Liver (tissue), 3 donors: ENCODE measurements at regions not wholly inside any gene's neighbourhood (a gene's known extent, or its start where the extent isn't known, plus 50 kb on each side); places are given as distances from the start of the nearest gene placed in this dataset.

Experiments used
- GABPA ChIP-seq, 2 donors: IDR thresholded peaks in 1 of 2; conservative IDR thresholded peaks in 1 of 2; 2 replicates each; pipeline ENCODE4 v1.6.1; 2016; ENCODE audit warnings: antibody characterized with exemption in 2 of 2, mild to moderate bottlenecking in 1 of 2, moderate library complexity in 1 of 2
- HNF4A ChIP-seq, 2 donors: conservative IDR thresholded peaks; 2 replicates each; pipeline ENCODE4 v1.6.1; 2016; ENCODE audit warnings: antibody characterized with exemption in 2 of 2, mild to moderate bottlenecking in 2 of 2
- JUND ChIP-seq, 2 donors: IDR thresholded peaks; 2 replicates each; pipeline ENCODE4 v1.6.1; 2016; ENCODE audit warnings: antibody characterized with exemption in 2 of 2
- RAD21 ChIP-seq, 2 donors: IDR thresholded peaks; 2 replicates each; pipeline ENCODE4 v1.6.1; 2016; ENCODE audit warnings: antibody characterized with exemption in 2 of 2, mild to moderate bottlenecking in 2 of 2
- RXRA ChIP-seq, 2 donors: IDR thresholded peaks; 2 replicates each; pipeline ENCODE4 v1.6.1; 2017 to 2018; ENCODE audit warnings: antibody characterized with exemption in 2 of 2, mild to moderate bottlenecking in 1 of 2
- SP1 ChIP-seq: IDR thresholded peaks from 2 replicates; pipeline ENCODE4 v1.6.1; 2018; ENCODE audit warnings: antibody characterized with exemption, mild to moderate bottlenecking
- YY1 ChIP-seq: IDR thresholded peaks from 2 replicates; pipeline ENCODE4 v1.6.1; 2016; ENCODE audit warnings: antibody characterized with exemption, mild to moderate bottlenecking
- TF ChIP-seq, protein P1 (sequence below): fragments of 150-350 bp; IDR thresholded peaks from 2 replicates; pipeline ENCODE4 v1.5.1; 2017; ENCODE audit warnings: improper control_type of control experiment, low read depth, low read length; ENCODE audit not compliant: missing input control
- TF ChIP-seq, protein P2 (sequence below): IDR thresholded peaks from 2 replicates; pipeline ENCODE4 v1.6.1; 2016; ENCODE audit warnings: antibody characterized with exemption, mild to moderate bottlenecking
- donor health status: healthy.
- donor health status: healthy.

DNA sequence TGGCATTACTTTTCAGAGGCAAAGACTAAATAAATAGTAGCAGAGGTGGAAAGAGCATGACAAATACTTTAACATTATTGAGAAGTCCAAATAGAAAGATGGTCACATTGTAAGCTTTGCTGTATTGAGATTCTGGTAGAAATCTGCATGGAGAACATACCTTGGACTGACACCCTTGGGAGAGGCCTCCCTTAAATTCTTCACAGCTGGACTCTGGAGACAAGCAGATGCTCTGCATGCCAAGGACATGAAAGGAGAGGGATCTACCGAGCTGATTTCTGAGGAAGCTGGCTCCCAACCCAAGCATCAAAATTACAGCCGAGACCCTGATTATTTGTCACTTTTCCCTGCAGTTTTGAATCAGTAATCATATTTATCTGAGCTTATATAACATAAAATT, 212.5 kb upstream of the COL8A1 start:
- TF ChIP-seq RAD21 (IDR thresholded peaks at IDR 0.05): no peak
- TF ChIP-seq SP1: no peak
- TF ChIP-seq, protein P1, sequence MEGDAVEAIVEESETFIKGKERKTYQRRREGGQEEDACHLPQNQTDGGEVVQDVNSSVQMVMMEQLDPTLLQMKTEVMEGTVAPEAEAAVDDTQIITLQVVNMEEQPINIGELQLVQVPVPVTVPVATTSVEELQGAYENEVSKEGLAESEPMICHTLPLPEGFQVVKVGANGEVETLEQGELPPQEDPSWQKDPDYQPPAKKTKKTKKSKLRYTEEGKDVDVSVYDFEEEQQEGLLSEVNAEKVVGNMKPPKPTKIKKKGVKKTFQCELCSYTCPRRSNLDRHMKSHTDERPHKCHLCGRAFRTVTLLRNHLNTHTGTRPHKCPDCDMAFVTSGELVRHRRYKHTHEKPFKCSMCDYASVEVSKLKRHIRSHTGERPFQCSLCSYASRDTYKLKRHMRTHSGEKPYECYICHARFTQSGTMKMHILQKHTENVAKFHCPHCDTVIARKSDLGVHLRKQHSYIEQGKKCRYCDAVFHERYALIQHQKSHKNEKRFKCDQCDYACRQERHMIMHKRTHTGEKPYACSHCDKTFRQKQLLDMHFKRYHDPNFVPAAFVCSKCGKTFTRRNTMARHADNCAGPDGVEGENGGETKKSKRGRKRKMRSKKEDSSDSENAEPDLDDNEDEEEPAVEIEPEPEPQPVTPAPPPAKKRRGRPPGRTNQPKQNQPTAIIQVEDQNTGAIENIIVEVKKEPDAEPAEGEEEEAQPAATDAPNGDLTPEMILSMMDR: no peak
- no peak for TF ChIP-seq RXRA (IDR thresholded peaks at IDR 0.05)
- no peak for TF ChIP-seq HNF4A (conservative IDR thresholded peaks at IDR 0.05)
- TF ChIP-seq YY1: no peak
- TF ChIP-seq, protein P2, sequence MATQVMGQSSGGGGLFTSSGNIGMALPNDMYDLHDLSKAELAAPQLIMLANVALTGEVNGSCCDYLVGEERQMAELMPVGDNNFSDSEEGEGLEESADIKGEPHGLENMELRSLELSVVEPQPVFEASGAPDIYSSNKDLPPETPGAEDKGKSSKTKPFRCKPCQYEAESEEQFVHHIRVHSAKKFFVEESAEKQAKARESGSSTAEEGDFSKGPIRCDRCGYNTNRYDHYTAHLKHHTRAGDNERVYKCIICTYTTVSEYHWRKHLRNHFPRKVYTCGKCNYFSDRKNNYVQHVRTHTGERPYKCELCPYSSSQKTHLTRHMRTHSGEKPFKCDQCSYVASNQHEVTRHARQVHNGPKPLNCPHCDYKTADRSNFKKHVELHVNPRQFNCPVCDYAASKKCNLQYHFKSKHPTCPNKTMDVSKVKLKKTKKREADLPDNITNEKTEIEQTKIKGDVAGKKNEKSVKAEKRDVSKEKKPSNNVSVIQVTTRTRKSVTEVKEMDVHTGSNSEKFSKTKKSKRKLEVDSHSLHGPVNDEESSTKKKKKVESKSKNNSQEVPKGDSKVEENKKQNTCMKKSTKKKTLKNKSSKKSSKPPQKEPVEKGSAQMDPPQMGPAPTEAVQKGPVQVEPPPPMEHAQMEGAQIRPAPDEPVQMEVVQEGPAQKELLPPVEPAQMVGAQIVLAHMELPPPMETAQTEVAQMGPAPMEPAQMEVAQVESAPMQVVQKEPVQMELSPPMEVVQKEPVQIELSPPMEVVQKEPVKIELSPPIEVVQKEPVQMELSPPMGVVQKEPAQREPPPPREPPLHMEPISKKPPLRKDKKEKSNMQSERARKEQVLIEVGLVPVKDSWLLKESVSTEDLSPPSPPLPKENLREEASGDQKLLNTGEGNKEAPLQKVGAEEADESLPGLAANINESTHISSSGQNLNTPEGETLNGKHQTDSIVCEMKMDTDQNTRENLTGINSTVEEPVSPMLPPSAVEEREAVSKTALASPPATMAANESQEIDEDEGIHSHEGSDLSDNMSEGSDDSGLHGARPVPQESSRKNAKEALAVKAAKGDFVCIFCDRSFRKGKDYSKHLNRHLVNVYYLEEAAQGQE: no peak
- no peak for TF ChIP-seq GABPA (IDR thresholded peaks at IDR 0.05 in 1 of 2, conservative IDR thresholded peaks at IDR 0.05 in 1 of 2)
- TF ChIP-seq JUND (IDR thresholded peaks at IDR 0.05): no peak
